Stimulated activated naive CD8-positive, alpha-beta T cell treated with anti-CD3 and anti-CD28 coated beads, Interleukin-15, amount 100 ng/mL, for 72 hours (primary cell): ENCODE measurements at regions not wholly inside any gene's neighbourhood (a gene's known extent, or its start where the extent isn't known, plus 50 kb on each side); places are given as distances from the start of the nearest gene placed in this dataset.
"Not testable (repeated sequence)": the region's sequence is repeated elsewhere in the genome, so short reads cannot be mapped to it uniquely, and the experiment has no call there.

Experiments
- ATAC-seq: fragments of 150-1000 bp; cut with Tn5 transposase; 2 replicates; pipeline ENCODE4 v1.10.0; 2021; ENCODE audit warnings: mild to moderate bottlenecking, moderate library complexity
- DNase-seq, 2 donors: peaks; one replicate each; pipeline ENCODE4 v3.0.0; 2021 to 2022
- H3K27ac Mint-ChIP-seq, 2 donors: one replicate each; pipeline ENCODE4 v1.8.0; 2022; ENCODE audit warnings: mild to moderate bottlenecking in 2 of 2, mixed read lengths in 2 of 2, moderate library complexity in 2 of 2
- H3K27me3 Mint-ChIP-seq: one replicate; pipeline ENCODE4 v1.8.0; 2022; ENCODE audit warnings: mixed read lengths
- H3K4me1 Mint-ChIP-seq: one replicate; pipeline ENCODE4 v1.8.0; 2022; ENCODE audit warnings: mild to moderate bottlenecking, mixed read lengths
- H3K4me3 Mint-ChIP-seq, 2 donors: one replicate each; pipeline ENCODE4 v1.8.0; 2022; ENCODE audit warnings: mild to moderate bottlenecking in 2 of 2, mixed read lengths in 2 of 2, moderate library complexity in 1 of 2
- H3K9me3 Mint-ChIP-seq, 2 donors: one replicate each; pipeline ENCODE4 v1.8.0; 2022; ENCODE audit warnings: mixed read lengths in 2 of 2

DNA sequence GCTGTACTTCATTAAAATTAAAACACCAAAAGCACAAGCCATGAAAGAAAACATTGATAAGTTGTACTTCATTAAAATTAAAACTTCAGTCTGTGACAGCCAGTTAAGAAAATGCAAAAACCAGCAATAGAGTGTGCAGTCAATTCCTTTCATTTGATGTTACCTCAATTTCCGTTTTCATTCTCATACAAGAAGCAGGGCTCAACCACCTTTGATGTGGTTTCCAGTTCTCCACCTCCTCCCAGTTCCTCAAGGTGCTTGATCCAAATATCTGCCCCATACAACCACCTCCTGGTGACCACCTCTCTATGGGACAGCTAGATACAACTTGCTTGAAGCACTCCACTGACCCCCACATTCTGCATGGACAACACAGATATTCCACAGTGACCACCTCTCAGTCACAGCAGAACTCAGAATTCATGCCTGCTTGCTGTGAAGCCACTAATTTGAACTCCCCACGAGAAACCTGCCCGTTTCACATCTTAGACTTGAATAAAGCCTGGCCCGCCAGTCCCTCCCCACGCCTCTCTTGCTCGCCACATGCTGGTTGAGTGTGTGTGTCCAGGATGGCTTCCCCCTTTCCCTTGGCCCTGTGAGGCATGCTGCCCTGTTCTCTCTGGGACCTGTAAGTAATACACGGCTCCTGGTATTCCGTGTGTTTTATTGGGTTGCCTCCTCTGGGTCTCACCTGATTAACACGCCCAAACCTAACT is 66.1 kb downstream of the FAM50B start:
- DNase-seq (peak; percentile 17 to 32), ATAC-seq (peak; percentile 94)
- Mint-ChIP-seq H3K4me3 (peak overlapping the region; percentile 37 to 40), H3K27me3 (peaks cover 77% of the 10 kb centered on the region), H3K4me1 (peaks cover 22% of the 10 kb centered on the region), H3K27ac (peak overlapping the region; percentile 80 to 91), H3K9me3 (no peaks in the 10 kb centered on the region)

DNA sequence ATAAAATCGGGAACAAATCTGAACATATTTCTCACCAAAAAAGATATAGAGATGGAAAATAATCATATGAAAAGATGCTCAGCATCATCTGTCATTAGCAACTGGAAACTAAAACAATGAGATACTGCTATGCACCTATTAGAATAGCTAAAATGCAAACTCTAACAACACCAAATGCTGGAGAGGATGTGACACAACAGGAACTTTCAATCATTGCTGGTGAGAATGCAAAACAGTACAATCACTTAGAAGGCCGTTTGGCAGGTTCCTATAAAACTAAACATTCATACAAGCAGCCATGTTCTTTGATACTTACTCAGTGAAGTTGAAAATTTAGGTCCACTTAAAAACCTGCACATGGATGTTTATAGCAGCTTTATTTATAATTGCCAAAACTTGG is 67.0 kb downstream of the FAM50B start:
- Mint-ChIP-seq H3K4me1 (peaks cover 22% of the 10 kb centered on the region), H3K9me3 (no peaks in the 10 kb centered on the region), H3K27ac (no peak overlapping the region), H3K4me3 (no peak overlapping the region), H3K27me3 (peaks cover 73% of the 10 kb centered on the region)
- DNase-seq (no peak), ATAC-seq (no peak)

DNA sequence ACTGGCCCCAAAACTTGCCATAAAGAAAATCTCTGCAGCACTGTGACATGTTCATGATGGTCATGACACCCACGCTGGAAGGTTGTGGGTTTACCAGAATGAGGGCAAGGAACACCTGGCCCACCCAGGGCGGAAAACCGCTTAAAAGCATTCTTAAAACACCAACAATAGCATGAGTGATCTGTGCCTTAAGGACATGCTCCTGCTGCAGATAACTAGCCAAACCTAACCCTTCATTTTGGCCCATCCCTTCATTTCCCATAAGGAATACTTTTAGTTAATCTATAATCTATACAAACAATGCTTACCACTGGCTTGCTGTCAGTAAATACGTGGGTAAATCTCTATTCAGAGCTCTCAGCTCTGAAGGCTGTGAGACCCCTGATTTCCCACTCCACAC is 67.6 kb downstream of the FAM50B start:
- not testable (repeated sequence) for H3K9me3 Mint-ChIP-seq, DNase-seq, H3K4me3 Mint-ChIP-seq, ATAC-seq, H3K27ac Mint-ChIP-seq
- peaks cover 67% of the 10 kb centered on the region for H3K27me3 Mint-ChIP-seq
- peaks cover 22% of the 10 kb centered on the region for H3K4me1 Mint-ChIP-seq

DNA sequence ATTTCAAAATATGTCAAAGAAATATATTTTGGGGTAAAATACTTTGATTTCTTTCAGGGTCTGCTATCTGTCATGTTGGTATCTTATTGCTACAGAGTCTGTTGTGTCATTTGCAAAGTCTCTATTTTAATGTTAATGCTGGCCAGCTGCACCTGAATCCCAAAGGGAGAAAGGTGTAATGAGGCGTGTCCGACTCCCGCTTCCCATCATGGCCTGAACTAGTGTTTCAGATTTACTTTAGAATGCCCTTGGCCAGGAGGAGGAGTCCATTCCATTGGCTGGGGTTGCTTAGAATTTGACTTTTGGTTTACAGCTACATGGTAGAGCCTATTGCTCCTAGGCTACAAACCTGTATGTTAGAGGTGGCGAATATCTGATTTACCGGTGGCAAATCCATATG is 69.3 kb downstream of the FAM50B start:
- no peaks in the 10 kb centered on the region for H3K9me3 Mint-ChIP-seq
- no peak overlapping the region for H3K4me3 Mint-ChIP-seq
- no peak overlapping the region for H3K27ac Mint-ChIP-seq
- peaks cover 50% of the 10 kb centered on the region for H3K27me3 Mint-ChIP-seq
- DNase-seq = no peak
- H3K4me1 Mint-ChIP-seq = peaks cover 22% of the 10 kb centered on the region
- no peak for ATAC-seq

DNA sequence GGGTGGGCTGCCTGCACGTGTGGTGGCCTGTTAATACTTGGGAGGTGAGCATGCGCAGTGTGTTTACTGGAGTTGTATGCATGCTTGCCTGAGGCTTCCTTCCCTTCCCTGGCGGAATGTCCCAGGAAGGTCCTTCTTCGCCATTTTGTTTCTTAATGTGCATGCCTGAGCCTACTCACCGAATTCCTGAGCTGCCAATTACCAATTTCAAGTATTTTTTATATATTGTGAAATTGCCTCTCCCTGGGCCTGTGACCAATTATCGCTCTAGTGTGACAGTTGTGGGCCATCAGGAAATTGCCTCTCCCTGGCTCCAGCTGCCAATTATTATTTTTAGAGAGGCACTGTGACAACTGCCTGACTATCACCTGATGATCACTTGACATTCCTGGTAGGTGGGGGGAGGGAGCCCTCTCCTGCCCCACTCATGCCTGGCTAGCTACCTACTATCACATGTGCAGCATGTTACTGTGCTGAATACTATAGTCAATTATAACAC is 70.0 kb downstream of the FAM50B start:
- no peak overlapping the region for H3K4me3 Mint-ChIP-seq
- no peaks in the 10 kb centered on the region for H3K9me3 Mint-ChIP-seq
- peaks cover 19% of the 10 kb centered on the region for H3K4me1 Mint-ChIP-seq
- H3K27ac Mint-ChIP-seq = no peak overlapping the region
- ATAC-seq = no peak
- H3K27me3 Mint-ChIP-seq = peaks cover 43% of the 10 kb centered on the region
- no peak for DNase-seq

DNA sequence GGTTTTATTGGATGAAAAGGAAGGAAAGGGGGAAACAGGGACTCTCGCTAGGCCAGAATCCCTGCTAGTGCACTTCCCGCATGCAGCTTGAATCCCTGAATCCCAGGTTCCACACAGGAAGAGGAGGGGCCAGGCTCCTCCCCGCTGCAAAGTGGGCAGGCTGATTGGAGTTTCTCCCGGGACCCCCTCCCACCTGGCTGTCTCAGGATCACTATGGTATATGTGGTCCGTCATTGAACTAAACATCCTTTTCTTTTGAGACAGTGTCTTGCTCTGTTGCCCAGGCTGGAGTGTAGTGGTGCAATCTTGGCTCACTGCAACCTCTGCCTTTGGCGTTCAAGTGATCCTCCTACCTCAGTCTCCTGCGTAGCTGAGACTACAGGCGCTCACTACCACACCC is 70.7 kb downstream of the FAM50B start:
- H3K4me3 Mint-ChIP-seq = no peak overlapping the region
- ATAC-seq (no peak), DNase-seq (no peak)
- H3K27me3 Mint-ChIP-seq = peaks cover 40% of the 10 kb centered on the region
- peaks cover 14% of the 10 kb centered on the region for H3K4me1 Mint-ChIP-seq
- no peak overlapping the region for H3K27ac Mint-ChIP-seq
- no peaks in the 10 kb centered on the region for H3K9me3 Mint-ChIP-seq

DNA sequence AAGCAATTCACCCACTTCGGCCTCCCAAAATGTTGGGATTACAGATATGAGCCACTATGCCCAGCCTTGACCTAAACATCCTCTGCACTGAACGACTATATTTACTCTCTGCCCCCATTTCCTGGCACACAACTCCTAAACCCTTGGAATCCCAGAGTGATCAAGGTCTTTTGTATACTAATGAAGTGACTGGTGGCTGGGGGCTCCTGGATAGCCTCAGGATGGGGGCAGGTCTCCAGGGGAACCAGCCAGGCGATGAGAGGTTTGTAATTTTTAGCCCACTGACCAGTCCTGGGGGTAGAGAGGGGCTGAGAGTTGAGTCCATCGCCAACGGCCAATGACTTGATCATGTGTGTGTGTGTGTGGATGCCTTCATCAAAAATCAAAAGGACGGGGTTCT is 71.1 kb downstream of the FAM50B start:
- H3K4me1 Mint-ChIP-seq = peaks cover 9% of the 10 kb centered on the region
- no peaks in the 10 kb centered on the region for H3K9me3 Mint-ChIP-seq
- H3K4me3 Mint-ChIP-seq = no peak overlapping the region
- ATAC-seq = no peak
- peaks cover 37% of the 10 kb centered on the region for H3K27me3 Mint-ChIP-seq
- H3K27ac Mint-ChIP-seq = no peak overlapping the region
- no peak for DNase-seq

DNA sequence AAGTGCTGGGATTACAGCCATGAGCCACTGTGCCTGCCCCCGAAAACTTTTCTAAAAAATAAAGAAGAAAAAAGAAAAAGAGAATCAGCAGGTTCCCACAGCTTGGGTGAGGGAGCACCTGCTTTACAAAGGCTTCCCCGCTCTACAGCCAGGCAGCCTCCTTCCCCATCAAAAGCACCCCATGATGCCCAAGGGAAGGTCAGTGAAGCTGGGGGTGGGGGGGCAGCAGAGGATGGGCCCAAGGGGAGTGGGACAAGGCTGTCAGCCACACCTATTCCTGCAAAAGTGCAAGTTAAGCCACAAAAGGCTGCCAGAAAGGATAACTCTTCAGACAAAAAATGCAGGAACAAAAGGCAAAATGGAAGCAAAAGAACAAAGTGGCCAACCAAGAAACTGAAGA is 72.5 kb downstream of the FAM50B start:
- no peak overlapping the region for H3K4me3 Mint-ChIP-seq

DNA sequence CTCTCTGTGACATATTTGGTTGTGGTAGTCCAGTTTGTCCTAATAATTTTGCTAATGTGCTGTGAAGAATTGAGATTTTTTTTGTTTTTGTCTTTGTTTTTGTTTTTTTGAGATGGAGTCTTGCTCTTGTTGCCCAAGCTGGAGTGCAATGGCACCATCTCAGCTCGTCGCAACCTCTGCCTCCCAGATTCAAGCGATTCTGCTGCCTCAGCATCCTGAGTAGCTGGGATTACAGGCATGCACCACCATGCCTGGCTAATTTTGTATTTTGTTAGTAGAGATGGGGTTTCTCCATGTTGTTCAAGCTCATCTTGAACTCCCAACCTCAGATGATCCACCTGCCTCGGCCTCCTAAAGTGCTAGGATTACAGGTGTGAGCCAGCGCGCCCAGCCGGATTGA is 73.4 kb downstream of the FAM50B start:
- H3K4me3 Mint-ChIP-seq, H3K9me3 Mint-ChIP-seq, ATAC-seq, DNase-seq, H3K4me1 Mint-ChIP-seq, H3K27ac Mint-ChIP-seq: not testable (repeated sequence)
- H3K27me3 Mint-ChIP-seq = peaks cover 14% of the 10 kb centered on the region

More for the DNA sequence above, 72.5 kb downstream of the FAM50B start:
- DNase-seq = no peak
- Mint-ChIP-seq H3K27ac (no peak overlapping the region), H3K27me3 (peaks cover 24% of the 10 kb centered on the region), H3K4me1 (no peaks in the 10 kb centered on the region), H3K9me3 (no peaks in the 10 kb centered on the region)
- ATAC-seq = no peak

DNA sequence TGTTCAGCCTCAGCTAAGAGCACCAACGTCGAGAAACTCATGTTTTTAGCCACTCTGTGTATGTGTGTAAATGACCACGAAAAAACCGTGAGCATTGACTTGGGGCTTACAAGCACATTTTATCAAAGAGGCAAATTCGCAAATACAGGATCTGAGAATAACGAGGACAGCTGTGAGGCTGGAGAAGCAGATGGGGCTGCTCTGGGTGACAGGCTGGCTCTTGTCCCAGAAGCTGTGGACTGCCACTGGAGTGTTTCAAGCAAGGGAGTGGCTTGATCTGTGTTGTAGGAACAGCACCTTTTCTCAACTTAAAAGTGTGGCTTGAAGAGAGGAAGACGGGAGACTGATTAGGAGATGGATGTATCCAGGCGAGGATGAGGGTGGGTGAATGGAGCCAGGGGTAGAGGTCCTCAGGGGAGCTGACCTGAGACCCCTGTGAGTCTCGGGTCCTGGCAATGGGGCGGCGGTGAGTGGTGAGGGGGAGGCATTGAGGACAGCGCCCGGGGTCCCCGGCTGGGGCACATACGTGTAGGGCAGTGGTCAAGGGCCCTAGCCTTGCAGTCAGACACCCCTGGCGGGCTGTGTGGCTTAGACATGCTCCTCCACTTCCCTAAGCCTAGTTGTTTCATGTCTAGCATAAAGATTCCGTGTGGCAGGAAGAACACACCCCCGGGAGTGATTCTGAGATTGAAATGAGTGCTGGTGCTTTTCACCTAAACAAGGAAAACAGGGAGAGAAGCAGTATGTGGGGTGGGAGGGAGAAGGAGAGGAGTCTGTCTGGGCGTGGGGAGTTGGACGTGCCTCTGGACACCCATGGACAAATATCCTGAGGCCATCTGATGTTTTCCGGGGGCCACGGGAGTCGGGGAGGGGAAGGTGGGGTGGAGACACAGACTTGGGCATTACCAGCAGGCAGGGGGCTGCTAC is 76.3 kb downstream of the FAM50B start:
- H3K9me3 Mint-ChIP-seq = not testable (repeated sequence)

DNA sequence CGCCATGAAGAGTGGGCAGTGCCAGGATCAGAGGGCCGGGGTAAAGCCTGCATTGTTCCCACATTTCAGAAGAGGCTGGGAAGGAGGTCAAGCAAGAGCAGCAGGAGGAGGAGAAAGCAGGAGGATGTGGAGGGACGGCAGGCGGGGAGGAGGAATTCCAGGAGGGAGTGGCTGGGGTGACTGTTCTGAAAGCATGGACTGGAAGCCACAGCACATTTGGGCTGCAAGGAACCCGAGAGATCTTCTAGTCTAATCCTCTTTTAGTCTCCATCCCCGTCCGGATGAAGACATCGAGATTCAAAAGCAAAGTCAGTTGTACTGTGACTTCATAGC is 76.9 kb downstream of the FAM50B start:
- Mint-ChIP-seq H3K27me3 (no peaks in the 10 kb centered on the region), H3K27ac (no peak overlapping the region), H3K4me3 (no peak overlapping the region), H3K4me1 (no peaks in the 10 kb centered on the region), H3K9me3 (no peaks in the 10 kb centered on the region)
- ATAC-seq (no peak), DNase-seq (no peak)

More for the DNA sequence above, 76.3 kb downstream of the FAM50B start:
- H3K27me3 Mint-ChIP-seq, DNase-seq, H3K4me3 Mint-ChIP-seq, H3K4me1 Mint-ChIP-seq, H3K27ac Mint-ChIP-seq: not testable (repeated sequence)
- ATAC-seq = peak; percentile 40

DNA sequence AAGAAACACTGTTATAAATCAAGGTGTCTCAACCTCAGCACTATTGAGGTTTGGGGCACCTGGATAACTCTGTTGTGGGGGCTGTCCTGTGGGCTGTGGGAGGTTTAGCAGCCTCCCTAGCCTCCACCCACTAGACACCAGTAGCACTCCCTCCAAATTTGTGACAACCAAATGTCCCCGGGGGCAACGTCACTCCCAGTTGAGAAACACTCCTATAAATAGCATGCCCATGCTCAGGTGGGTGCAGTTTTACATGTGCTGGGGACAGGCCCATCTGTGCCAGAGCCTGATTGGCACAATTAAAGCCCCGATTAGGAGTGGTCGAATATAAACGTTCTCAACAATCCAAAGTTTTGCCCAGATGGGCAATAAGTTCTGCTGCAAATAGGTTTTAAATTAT is 78.9 kb downstream of the FAM50B start:
- no peaks in the 10 kb centered on the region for H3K27me3 Mint-ChIP-seq

DNA sequence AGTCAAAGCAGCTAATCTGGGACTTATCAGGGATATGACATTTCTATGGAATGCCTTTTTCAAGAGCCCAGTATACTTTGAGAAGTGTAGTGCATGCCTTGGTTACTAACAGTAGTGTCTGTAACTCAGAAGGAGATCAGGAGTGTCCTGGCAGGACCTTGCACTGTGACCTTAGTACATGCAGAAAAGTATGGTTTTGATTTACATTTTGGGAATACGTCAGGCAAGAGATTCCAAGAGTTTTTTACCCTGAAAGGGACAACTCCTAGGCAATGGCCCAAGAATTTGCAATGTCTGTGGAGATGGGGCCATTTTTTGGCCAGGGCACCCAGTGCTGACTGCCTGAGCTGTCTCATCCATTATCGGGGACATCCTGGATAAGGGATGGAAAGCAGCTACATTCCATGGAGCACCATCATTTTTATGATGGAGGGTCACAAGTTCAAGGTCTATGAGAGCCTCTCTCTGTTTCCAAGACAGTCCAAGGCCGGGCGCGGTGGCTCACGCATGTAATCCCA is 80.2 kb downstream of the FAM50B start:
- H3K27me3 Mint-ChIP-seq = no peaks in the 10 kb centered on the region
- ATAC-seq (no peak), DNase-seq (no peak)
- H3K4me1 Mint-ChIP-seq = no peaks in the 10 kb centered on the region
- H3K4me3 Mint-ChIP-seq = no peak overlapping the region
- H3K9me3 Mint-ChIP-seq = no peaks in the 10 kb centered on the region
- H3K27ac Mint-ChIP-seq = no peak overlapping the region

More for the DNA sequence above, 78.9 kb downstream of the FAM50B start:
- Mint-ChIP-seq H3K9me3 (no peaks in the 10 kb centered on the region), H3K27ac (no peak overlapping the region), H3K4me3 (no peak overlapping the region), H3K4me1 (no peaks in the 10 kb centered on the region)
- DNase-seq (no peak), ATAC-seq (no peak)

DNA sequence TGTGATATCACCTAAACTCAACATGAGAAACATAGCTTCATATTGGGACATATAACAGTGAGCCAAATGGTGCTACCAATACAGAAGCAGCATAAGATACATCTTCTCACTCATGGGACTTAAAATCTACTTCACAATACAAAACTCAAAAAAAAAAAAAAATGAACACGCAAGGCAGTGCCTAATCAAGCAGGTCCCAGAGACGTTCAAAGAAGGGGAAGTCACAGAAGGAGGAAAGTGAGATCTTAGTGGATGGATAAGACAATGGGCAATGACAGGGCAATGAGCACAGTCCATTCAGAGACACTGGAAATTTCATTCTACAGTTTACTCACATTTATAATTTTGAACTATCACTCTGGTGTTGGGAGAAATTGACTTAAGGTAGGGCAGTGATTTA is 88.3 kb downstream of the FAM50B start:
- no peak for DNase-seq
- peaks cover 27% of the 10 kb centered on the region for H3K27me3 Mint-ChIP-seq
- no peaks in the 10 kb centered on the region for H3K9me3 Mint-ChIP-seq
- ATAC-seq = no peak
- no peaks in the 10 kb centered on the region for H3K4me1 Mint-ChIP-seq
- H3K4me3 Mint-ChIP-seq = no peak overlapping the region
- H3K27ac Mint-ChIP-seq = no peak overlapping the region

DNA sequence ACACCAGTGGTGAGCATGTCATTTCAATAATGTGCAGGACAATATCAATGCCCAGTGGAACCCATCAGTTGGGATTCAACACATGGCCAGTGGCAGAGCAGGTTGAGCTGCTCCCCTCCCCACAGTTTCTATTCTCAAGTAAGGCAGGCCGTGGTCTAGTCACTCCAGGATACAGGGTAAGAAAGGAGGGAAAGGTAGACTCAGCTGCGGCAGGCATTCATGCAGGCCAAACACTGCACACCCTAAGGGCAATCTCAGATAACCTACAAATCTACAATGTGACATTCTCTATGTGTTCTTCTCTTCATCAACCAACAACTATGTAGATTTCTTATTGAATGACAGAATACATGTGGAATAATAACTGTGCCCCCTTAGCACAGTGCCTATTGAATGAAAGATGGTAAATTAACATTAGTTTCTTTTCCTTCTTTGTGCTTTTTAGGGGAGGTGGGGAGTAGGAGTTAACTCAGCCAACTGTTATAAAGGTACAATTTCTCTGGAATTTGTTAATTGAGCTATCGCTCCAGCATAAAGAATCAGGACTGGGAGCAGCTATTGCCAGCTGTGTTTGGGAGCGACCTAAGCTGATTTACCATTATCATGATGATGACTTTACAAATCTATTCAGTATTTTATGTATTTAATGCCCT is 89.7 kb downstream of the FAM50B start:
- Mint-ChIP-seq H3K27me3 (peaks cover 27% of the 10 kb centered on the region), H3K4me1 (no peaks in the 10 kb centered on the region), H3K4me3 (no peak overlapping the region), H3K9me3 (no peaks in the 10 kb centered on the region), H3K27ac (no peak overlapping the region)
- no peak for DNase-seq
- ATAC-seq = no peak
